DMS 273 (cell line): ENCODE measurements at regions not wholly inside any gene's neighbourhood (a gene's known extent, or its start where the extent isn't known, plus 50 kb on each side); places are given as distances from the start of the nearest gene placed in this dataset.

Experiments
- DNase-seq: peaks from one replicate; lab custom pipeline; 2025; ENCODE audit not compliant: unreplicated experiment; lab: John Stamatoyannopoulos, UW

- DNase-seq: no peak
These were observed 160.6 kb upstream of the COL21A1 start for GRCh38 chr6:56407883-56408410.

GRCh38 chr6:56406276-56407269 is 159.2 kb upstream of the COL21A1 start:
- DNase-seq: no peak

- DNase-seq: no peak
These were observed 157.2 kb upstream of the COL21A1 start for GRCh38 chr6:56404599-56404998.

GRCh38 chr6:56403745-56404144 is 156.4 kb upstream of the COL21A1 start:
- DNase-seq: no peak

GRCh38 chr6:56401477-56402070 is 154.2 kb upstream of the COL21A1 start:
- DNase-seq: no peak

- DNase-seq: no peak
These were observed 152.9 kb upstream of the COL21A1 start for GRCh38 chr6:56400273-56400672.

GRCh38 chr6:56399672-56400263 is 152.4 kb upstream of the COL21A1 start:
- DNase-seq: no peak

GRCh38 chr6:56399250-56399671 is 151.9 kb upstream of the COL21A1 start:
- no peak for DNase-seq

- DNase-seq: no peak
These were observed 149.1 kb upstream of the COL21A1 start for GRCh38 chr6:56396435-56396834.

GRCh38 chr6:56393615-56394612 is 146.5 kb upstream of the COL21A1 start:
- no peak for DNase-seq

GRCh38 chr6:56388415-56388755 is 141.0 kb upstream of the COL21A1 start:
- no peak for DNase-seq

- no peak for DNase-seq
These were observed 140.4 kb upstream of the COL21A1 start for GRCh38 chr6:56387621-56388414.

GRCh38 chr6:56386717-56387116 is 139.3 kb upstream of the COL21A1 start:
- no peak for DNase-seq

- DNase-seq: no peak
These were observed 138.7 kb upstream of the COL21A1 start for GRCh38 chr6:56385981-56386593.

- no peak for DNase-seq
These were observed 135.8 kb upstream of the COL21A1 start for GRCh38 chr6:56383160-56383559.

- DNase-seq: no peak
These were observed 135.1 kb upstream of the COL21A1 start for GRCh38 chr6:56382416-56382940.

GRCh38 chr6:56381801-56382251 is 134.4 kb upstream of the COL21A1 start:
- DNase-seq: no peak

- no peak for DNase-seq
These were observed 133.1 kb upstream of the COL21A1 start for GRCh38 chr6:56380476-56380875.
